ENCODE measurements at regions not wholly inside any gene's neighbourhood (a gene's known extent, or its start where the extent isn't known, plus 50 kb on each side); places are given as distances from the start of the nearest gene placed in this dataset.

- Histone ChIP-seq H4K20me1 (ENCODE audit: insufficient read depth, low read length) (no peaks in the 10 kb centered on the region), H2AFZ (ENCODE audit: low read depth, low read length) (no peak overlapping the region), H3K4me2 (ENCODE audit: low read length) (no peak overlapping the region), H3K9ac (ENCODE audit: low read length) (no peak overlapping the region), H3K27ac (ENCODE audit: low read depth, low read length) (no peak overlapping the region), H3K79me2 (ENCODE audit: insufficient read depth, low read length) (no peaks in the 10 kb centered on the region), H3K4me1 (ENCODE audit: insufficient read depth, low read length) (no peaks in the 10 kb centered on the region), H3K27me3 (ENCODE audit: insufficient read depth, low read length) (no peaks in the 10 kb centered on the region), H3K9me3 (ENCODE audit: insufficient read depth, low read depth, low read length) (no peaks in the 10 kb centered on the region), H3K4me3 (ENCODE audit: insufficient read depth, low read depth, low read length) (no peak overlapping the region), H3K36me3 (ENCODE audit: insufficient read depth, low read length) (no peaks in the 10 kb centered on the region)
- TF ChIP-seq EZH2 (IDR thresholded peaks at IDR 0.05; ENCODE audit: insufficient read depth, low read length) (no peak), CTCF (IDR thresholded peaks at IDR 0.05; ENCODE audit: insufficient read depth, low read depth, low read length) (no peak)
- no peak for FAIRE-seq
- Mint-ChIP-seq H3K4me3 (ENCODE audit: unreplicated experiment) (no peak overlapping the region), H3K36me3 (ENCODE audit: low read depth, unreplicated experiment) (no peaks in the 10 kb centered on the region), H3K27me3 (ENCODE audit: low read depth, unreplicated experiment) (no peaks in the 10 kb centered on the region), H3K9me3 (ENCODE audit: unreplicated experiment) (peaks cover 7% of the 10 kb centered on the region), H3K4me1 (ENCODE audit: low read depth, unreplicated experiment) (no peaks in the 10 kb centered on the region), H3K27ac (ENCODE audit: unreplicated experiment) (no peak overlapping the region)
- no peak for DNase-seq (ENCODE audit: low read depth)
Observed at GRCh38 chr5:67347821-67348220, 151.2 kb upstream of the CD180 start.

GRCh38 chr5:67346611-67347010 is 150.0 kb upstream of the CD180 start:
- Mint-ChIP-seq H3K9me3 (ENCODE audit: unreplicated experiment) (peaks cover 7% of the 10 kb centered on the region), H3K4me1 (ENCODE audit: low read depth, unreplicated experiment) (no peaks in the 10 kb centered on the region), H3K4me3 (ENCODE audit: unreplicated experiment) (no peak overlapping the region), H3K27ac (ENCODE audit: unreplicated experiment) (no peak overlapping the region), H3K27me3 (ENCODE audit: low read depth, unreplicated experiment) (peaks cover 2% of the 10 kb centered on the region), H3K36me3 (ENCODE audit: low read depth, unreplicated experiment) (no peaks in the 10 kb centered on the region)
- Histone ChIP-seq H3K4me3 (ENCODE audit: insufficient read depth, low read depth, low read length) (no peak overlapping the region), H3K9ac (ENCODE audit: low read length) (no peak overlapping the region), H3K36me3 (ENCODE audit: insufficient read depth, low read length) (no peaks in the 10 kb centered on the region), H2AFZ (ENCODE audit: low read depth, low read length) (no peak overlapping the region), H3K27ac (ENCODE audit: low read depth, low read length) (no peak overlapping the region), H3K79me2 (ENCODE audit: insufficient read depth, low read length) (no peaks in the 10 kb centered on the region), H4K20me1 (ENCODE audit: insufficient read depth, low read length) (no peaks in the 10 kb centered on the region), H3K4me1 (ENCODE audit: insufficient read depth, low read length) (no peaks in the 10 kb centered on the region), H3K4me2 (ENCODE audit: low read length) (no peak overlapping the region), H3K27me3 (ENCODE audit: insufficient read depth, low read length) (no peaks in the 10 kb centered on the region), H3K9me3 (ENCODE audit: insufficient read depth, low read depth, low read length) (no peaks in the 10 kb centered on the region)
- FAIRE-seq (no peak), DNase-seq (ENCODE audit: low read depth) (no peak)
- no peak for TF ChIP-seq EZH2 (IDR thresholded peaks at IDR 0.05; ENCODE audit: insufficient read depth, low read length)
- TF ChIP-seq CTCF (IDR thresholded peaks at IDR 0.05; ENCODE audit: insufficient read depth, low read depth, low read length), result no peak

GRCh38 chr5:67344870-67345269 is 148.3 kb upstream of the CD180 start:
- Histone ChIP-seq H4K20me1 (ENCODE audit: insufficient read depth, low read length) (no peaks in the 10 kb centered on the region), H3K4me1 (ENCODE audit: insufficient read depth, low read length) (no peaks in the 10 kb centered on the region), H3K36me3 (ENCODE audit: insufficient read depth, low read length) (no peaks in the 10 kb centered on the region), H2AFZ (ENCODE audit: low read depth, low read length) (no peak overlapping the region), H3K27me3 (ENCODE audit: insufficient read depth, low read length) (no peaks in the 10 kb centered on the region), H3K9ac (ENCODE audit: low read length) (no peak overlapping the region), H3K4me2 (ENCODE audit: low read length) (no peak overlapping the region), H3K4me3 (ENCODE audit: insufficient read depth, low read depth, low read length) (no peak overlapping the region), H3K79me2 (ENCODE audit: insufficient read depth, low read length) (no peaks in the 10 kb centered on the region), H3K27ac (ENCODE audit: low read depth, low read length) (no peak overlapping the region), H3K9me3 (ENCODE audit: insufficient read depth, low read depth, low read length) (no peaks in the 10 kb centered on the region)
- Mint-ChIP-seq H3K4me3 (ENCODE audit: unreplicated experiment) (no peak overlapping the region), H3K27me3 (ENCODE audit: low read depth, unreplicated experiment) (peaks cover 2% of the 10 kb centered on the region), H3K4me1 (ENCODE audit: low read depth, unreplicated experiment) (no peaks in the 10 kb centered on the region), H3K9me3 (ENCODE audit: unreplicated experiment) (peaks cover 7% of the 10 kb centered on the region), H3K36me3 (ENCODE audit: low read depth, unreplicated experiment) (no peaks in the 10 kb centered on the region), H3K27ac (ENCODE audit: unreplicated experiment) (no peak overlapping the region)
- no peak for TF ChIP-seq EZH2 (IDR thresholded peaks at IDR 0.05; ENCODE audit: insufficient read depth, low read length)
- FAIRE-seq (no peak), DNase-seq (ENCODE audit: low read depth) (no peak)

Data from astrocyte (in vitro differentiated cells and primary cell).